ENCODE measurements at regions not wholly inside any gene's neighbourhood (a gene's known extent, or its start where the extent isn't known, plus 50 kb on each side); places are given as distances from the start of the nearest gene placed in this dataset.
A peak's percentile ranks its signal among the peaks of the same experiment; 100 is the strongest.
"Not testable (repeated sequence)": the region's sequence is repeated elsewhere in the genome, so short reads cannot be mapped to it uniquely, and the experiment has no call there.

DNA sequence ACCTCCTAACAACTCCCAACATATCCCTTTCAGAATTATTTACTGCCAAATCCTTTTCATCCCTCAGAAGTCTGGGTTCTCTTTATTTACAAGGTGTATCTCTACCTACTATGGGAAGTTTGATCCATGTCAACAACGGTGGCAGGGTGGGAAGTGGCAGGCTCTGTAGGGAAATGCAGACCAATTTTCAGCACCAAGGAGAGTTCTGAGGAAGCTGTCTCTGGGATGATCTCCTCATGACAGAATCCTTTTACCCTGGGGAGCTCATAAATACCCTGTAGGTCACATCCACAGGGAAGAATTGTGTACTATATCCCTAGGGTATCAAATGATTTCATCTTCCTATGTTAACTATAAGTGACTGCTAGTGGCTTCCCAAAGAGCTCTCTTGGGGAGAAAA is 107.8 kb upstream of the NEK6 start:
- Mint-ChIP-seq H3K4me3 (no peak overlapping the region), H3K9me3 (peaks cover 0 to 14% (median 0%) of the 10 kb centered on the region in 11 donors), H3K4me1 (peaks cover 0 to 2% (median 0%) of the 10 kb centered on the region in 7 donors), H3K36me3 (peaks cover 0 to 4% (median 0%) of the 10 kb centered on the region in 5 donors), H3K27me3 (peaks cover 5 to 50% (median 23%) of the 10 kb centered on the region in 5 donors), H3K27ac (no peak overlapping the region)
- no peak for DNase-seq
- Histone ChIP-seq H3K27me3 (ENCODE audit: control insufficient read depth in 2 of 2, insufficient read depth in 2 of 2, low read length in 2 of 2) (no peaks in the 10 kb centered on the region), H3K4me3 (ENCODE audit: low read length) (no peak overlapping the region), H3K27ac (ENCODE audit: low read depth, low read length) (no peak overlapping the region), H3K4me1 (ENCODE audit: control insufficient read depth in 2 of 2, insufficient read depth in 2 of 2, low read length in 2 of 2) (no peaks in the 10 kb centered on the region), H3K36me3 (ENCODE audit: control insufficient read depth in 2 of 3, insufficient read depth in 3 of 3, low read length in 3 of 3) (no peaks in the 10 kb centered on the region), H3K9me3 (ENCODE audit: control insufficient read depth in 2 of 3, low read length in 3 of 3) (no peaks in the 10 kb centered on the region)
- ChIA-PET POLR2A (no interaction called here), CTCF (no interaction called here)
- ATAC-seq: no peak
- intact Hi-C loops (cut with micrococcal nuclease): no loop called here

DNA sequence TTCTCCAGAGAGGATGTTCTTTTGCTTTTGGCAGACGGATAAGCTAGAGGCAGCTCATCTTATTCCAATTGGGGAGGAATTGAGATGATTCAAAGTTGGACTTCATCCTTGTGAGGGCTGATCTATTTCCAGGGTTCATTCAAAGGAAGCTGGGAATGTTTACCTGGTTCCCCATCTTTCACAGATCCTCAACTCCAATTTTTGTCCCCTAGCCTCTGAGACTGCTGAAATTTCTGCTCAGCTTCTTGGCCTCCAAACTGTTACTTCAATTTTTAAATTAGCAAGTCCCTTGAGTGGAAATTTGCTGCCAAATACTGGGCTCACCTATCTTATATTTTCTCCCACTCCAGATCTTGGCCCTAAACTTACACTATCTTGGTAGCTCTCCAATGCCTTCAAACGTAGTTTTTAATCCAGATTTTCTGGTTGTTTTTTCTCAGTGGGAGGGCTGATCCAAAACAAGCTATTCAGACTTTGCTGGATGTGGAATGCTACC is 93.9 kb upstream of the NEK6 start:
- DNase-seq: no peak
- CTCF ChIA-PET: no interaction called here

DNA sequence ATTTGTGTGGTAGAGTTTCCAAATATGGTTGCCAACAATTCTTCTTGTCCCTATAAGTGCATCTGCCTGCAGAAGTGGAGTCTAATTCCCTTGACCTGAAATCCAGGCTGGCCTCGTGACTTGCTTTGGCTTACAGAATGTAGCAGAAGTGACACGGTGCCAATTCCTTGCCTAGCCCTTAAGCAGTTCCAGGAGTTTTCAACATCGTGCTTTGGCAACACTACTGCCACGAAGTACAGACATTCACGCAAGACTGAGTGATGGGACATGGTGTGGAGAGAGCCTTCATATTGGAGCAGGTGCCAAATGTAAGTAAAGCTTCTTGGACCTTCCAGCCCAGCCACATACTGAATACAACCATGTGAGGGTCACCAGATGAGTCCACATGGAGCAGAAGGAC is 92.9 kb upstream of the NEK6 start:
- peaks cover 0 to 59% (median 19%) of the 10 kb centered on the region in 5 donors for H3K27me3 Mint-ChIP-seq
- H3K27ac ChIP-seq (ENCODE audit: low read depth, low read length): no peak overlapping the region
- no peaks in the 10 kb centered on the region for H3K4me1 Mint-ChIP-seq
- H3K4me1 ChIP-seq (ENCODE audit: control insufficient read depth in 2 of 2, insufficient read depth in 2 of 2, low read length in 2 of 2): no peaks in the 10 kb centered on the region
- ChIA-PET CTCF (no interaction called here), POLR2A (no interaction called here)
- ATAC-seq (no peak), DNase-seq (no peak)
- H3K27ac Mint-ChIP-seq: no peak overlapping the region
- no peak overlapping the region for H3K4me3 Mint-ChIP-seq
- no peaks in the 10 kb centered on the region for H3K27me3 ChIP-seq (ENCODE audit: control insufficient read depth in 2 of 2, insufficient read depth in 2 of 2, low read length in 2 of 2)
- intact Hi-C loops (cut with micrococcal nuclease): no loop called here
- H3K36me3 ChIP-seq (ENCODE audit: control insufficient read depth in 2 of 3, insufficient read depth in 3 of 3, low read length in 3 of 3): no peaks in the 10 kb centered on the region
- peaks cover 0 to 6% (median 4%) of the 10 kb centered on the region in 5 donors for H3K36me3 Mint-ChIP-seq
- H3K4me3 ChIP-seq (ENCODE audit: low read length): no peak overlapping the region
- peaks cover 0 to 31% (median 11%) of the 10 kb centered on the region in 11 donors for H3K9me3 Mint-ChIP-seq
- H3K9me3 ChIP-seq (ENCODE audit: control insufficient read depth in 2 of 3, low read length in 3 of 3): no peaks in the 10 kb centered on the region

More for the DNA sequence above, 93.9 kb upstream of the NEK6 start:
- H3K27me3 Mint-ChIP-seq: peaks cover 2 to 54% (median 19%) of the 10 kb centered on the region in 5 donors
- peaks cover 0 to 6% (median 4%) of the 10 kb centered on the region in 5 donors for H3K36me3 Mint-ChIP-seq
- POLR2A ChIA-PET: no interaction called here
- ATAC-seq: no peak
- Histone ChIP-seq H3K9me3 (ENCODE audit: control insufficient read depth in 2 of 3, low read length in 3 of 3) (no peaks in the 10 kb centered on the region), H3K27me3 (ENCODE audit: control insufficient read depth in 2 of 2, insufficient read depth in 2 of 2, low read length in 2 of 2) (no peaks in the 10 kb centered on the region), H3K4me1 (ENCODE audit: control insufficient read depth in 2 of 2, insufficient read depth in 2 of 2, low read length in 2 of 2) (no peaks in the 10 kb centered on the region), H3K36me3 (ENCODE audit: control insufficient read depth in 2 of 3, insufficient read depth in 3 of 3, low read length in 3 of 3) (no peaks in the 10 kb centered on the region), H3K4me3 (ENCODE audit: low read length) (no peak overlapping the region), H3K27ac (ENCODE audit: low read depth, low read length) (no peak overlapping the region)
- peaks cover 0 to 31% (median 11%) of the 10 kb centered on the region in 11 donors for H3K9me3 Mint-ChIP-seq
- H3K4me1 Mint-ChIP-seq: no peaks in the 10 kb centered on the region
- no peak overlapping the region for H3K27ac Mint-ChIP-seq
- no peak overlapping the region for H3K4me3 Mint-ChIP-seq
- intact Hi-C loops (cut with micrococcal nuclease): no loop called here

- peaks cover 0 to 14% (median 5%) of the 10 kb centered on the region in 5 donors for H3K36me3 Mint-ChIP-seq
- H3K36me3 ChIP-seq (ENCODE audit: control insufficient read depth in 2 of 3, insufficient read depth in 3 of 3, low read length in 3 of 3): no peaks in the 10 kb centered on the region
- peak overlapping the region in 2 of 9 donors; percentile 50 to 78 for H3K27ac Mint-ChIP-seq
- H3K27ac ChIP-seq (ENCODE audit: low read depth, low read length): no peak overlapping the region
- POLR2A ChIA-PET: interaction anchor here (0.7 kb wide), 1 partner anchor 62 kb away, joined by 4 read pairs; no protein-coding TSS in a partner anchor
- DNase-seq (no peak), ATAC-seq (no peak)
- H3K4me3 ChIP-seq (ENCODE audit: low read length): no peak overlapping the region
- H3K4me1 ChIP-seq (ENCODE audit: control insufficient read depth in 2 of 2, insufficient read depth in 2 of 2, low read length in 2 of 2): peaks cover 9 to 11% of the 10 kb centered on the region in 2 donors
- intact Hi-C loops (cut with micrococcal nuclease): no loop called here
- no peaks in the 10 kb centered on the region for H3K9me3 ChIP-seq (ENCODE audit: control insufficient read depth in 2 of 3, low read length in 3 of 3)
- peaks cover 0 to 56% (median 12%) of the 10 kb centered on the region in 11 donors for H3K9me3 Mint-ChIP-seq
- no peaks in the 10 kb centered on the region for H3K27me3 ChIP-seq (ENCODE audit: control insufficient read depth in 2 of 2, insufficient read depth in 2 of 2, low read length in 2 of 2)
- H3K4me3 Mint-ChIP-seq: no peak overlapping the region
- CTCF ChIA-PET: no interaction called here
- H3K27me3 Mint-ChIP-seq: peaks cover 0 to 26% (median 0%) of the 10 kb centered on the region in 5 donors
- H3K4me1 Mint-ChIP-seq: peaks cover 19 to 47% (median 37%) of the 10 kb centered on the region in 7 donors
Measured at GRCh38 chr9:124174433-124174832, 83.3 kb upstream of the NEK6 start.

DNA sequence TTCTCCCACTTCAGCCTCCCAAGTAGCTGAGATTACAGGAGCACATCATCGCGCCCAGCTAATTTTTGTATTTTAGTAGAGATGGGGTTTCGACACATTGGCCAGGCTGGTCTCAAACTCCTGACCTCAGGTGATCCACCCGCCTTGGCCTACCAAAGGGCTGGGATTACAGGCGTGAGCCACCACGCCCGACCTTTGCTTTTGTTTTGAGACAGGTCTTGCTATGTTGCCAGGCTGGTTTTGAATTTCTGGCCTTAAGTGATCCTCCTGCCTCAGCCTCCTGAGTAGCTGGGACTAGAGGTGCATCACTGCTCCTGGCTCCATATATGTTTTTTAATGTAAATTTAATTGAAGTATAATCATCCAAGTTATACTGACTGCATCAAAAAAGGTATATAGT is 80.2 kb upstream of the NEK6 start:
- H3K4me3 Mint-ChIP-seq; H3K36me3 ChIP-seq (ENCODE audit: control insufficient read depth in 2 of 3, insufficient read depth in 3 of 3, low read length in 3 of 3); H3K27me3 ChIP-seq (ENCODE audit: control insufficient read depth in 2 of 2, insufficient read depth in 2 of 2, low read length in 2 of 2); ATAC-seq; H3K27ac ChIP-seq (ENCODE audit: low read depth, low read length); POLR2A ChIA-PET; H3K4me1 ChIP-seq (ENCODE audit: control insufficient read depth in 2 of 2, insufficient read depth in 2 of 2, low read length in 2 of 2); DNase-seq; CTCF ChIA-PET; H3K4me3 ChIP-seq (ENCODE audit: low read length); H3K36me3 Mint-ChIP-seq; intact Hi-C loops (cut with micrococcal nuclease); H3K27ac Mint-ChIP-seq; H3K9me3 ChIP-seq (ENCODE audit: control insufficient read depth in 2 of 3, low read length in 3 of 3): not testable (repeated sequence)
- Mint-ChIP-seq H3K27me3 (peaks cover 5 to 21% (median 6%) of the 10 kb centered on the region in 5 donors), H3K9me3 (peaks cover 0 to 35% (median 6%) of the 10 kb centered on the region in 11 donors), H3K4me1 (peaks cover 3 to 23% (median 16%) of the 10 kb centered on the region in 7 donors)

DNA sequence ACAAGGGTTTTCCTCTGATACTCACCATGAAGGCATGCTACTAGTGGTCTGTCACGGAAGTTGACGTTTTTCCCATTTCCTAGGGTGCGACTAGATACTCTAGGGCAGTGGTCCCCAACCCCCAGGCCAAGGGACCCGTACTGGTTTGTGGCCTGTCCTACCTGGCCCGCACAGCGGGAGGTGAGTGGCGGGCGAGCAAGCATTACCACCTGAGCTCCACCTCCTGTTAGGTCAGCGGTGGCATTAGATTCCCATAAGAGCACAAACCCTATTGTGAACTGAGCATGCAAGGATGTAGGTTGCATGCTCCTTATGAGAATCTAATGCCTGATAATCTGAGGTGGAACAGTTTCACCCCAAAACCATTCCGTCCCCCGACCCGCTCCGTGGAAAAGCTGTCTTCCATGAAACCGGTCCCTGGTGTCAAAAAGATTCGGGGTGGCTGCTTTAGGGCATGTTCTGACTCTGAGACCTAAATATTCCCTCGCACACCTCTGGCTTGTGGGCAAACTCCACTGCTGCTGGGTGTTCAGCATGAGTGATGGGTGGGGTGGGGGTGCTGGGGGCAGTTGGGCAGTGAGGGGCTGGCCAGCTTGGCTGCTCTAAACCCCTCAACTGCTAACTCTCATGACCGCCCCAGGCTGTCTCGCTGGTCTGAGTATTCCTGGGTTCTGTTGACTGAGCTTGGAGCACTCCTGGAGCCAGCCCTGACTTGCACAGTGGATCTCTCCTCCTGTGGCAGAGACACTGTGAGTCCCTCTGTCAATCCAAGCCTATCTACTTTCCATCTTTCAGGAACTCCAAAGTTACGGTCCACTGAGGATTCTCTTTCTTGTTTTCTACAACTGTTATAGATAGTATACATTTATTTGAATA is 78.3 kb upstream of the NEK6 start:
- no peak overlapping the region for H3K4me3 ChIP-seq (ENCODE audit: low read length)

More for the DNA sequence above, 78.3 kb upstream of the NEK6 start:
- H3K9me3 ChIP-seq (ENCODE audit: control insufficient read depth in 2 of 3, low read length in 3 of 3): no peaks in the 10 kb centered on the region
- intact Hi-C loops (cut with micrococcal nuclease): no loop called here
- Mint-ChIP-seq H3K27me3 (peaks cover 5 to 31% (median 6%) of the 10 kb centered on the region in 5 donors), H3K4me1 (peaks cover 0 to 8% (median 2%) of the 10 kb centered on the region in 7 donors), H3K27ac (no peak overlapping the region), H3K36me3 (peaks cover 0 to 2% (median 0%) of the 10 kb centered on the region in 5 donors), H3K4me3 (no peak overlapping the region), H3K9me3 (peaks cover 0 to 16% (median 2%) of the 10 kb centered on the region in 11 donors)
- no peaks in the 10 kb centered on the region for H3K27me3 ChIP-seq (ENCODE audit: control insufficient read depth in 2 of 2, insufficient read depth in 2 of 2, low read length in 2 of 2)
- H3K36me3 ChIP-seq (ENCODE audit: control insufficient read depth in 2 of 3, insufficient read depth in 3 of 3, low read length in 3 of 3): no peaks in the 10 kb centered on the region
- no peaks in the 10 kb centered on the region for H3K4me1 ChIP-seq (ENCODE audit: control insufficient read depth in 2 of 2, insufficient read depth in 2 of 2, low read length in 2 of 2)
- no peak overlapping the region for H3K27ac ChIP-seq (ENCODE audit: low read depth, low read length)
- ATAC-seq: no peak
- POLR2A ChIA-PET: no interaction called here
- DNase-seq: no peak
- CTCF ChIA-PET: no interaction called here
